ENCODE measurements at regions not wholly inside any gene's neighbourhood (a gene's known extent, or its start where the extent isn't known, plus 50 kb on each side); places are given as distances from the start of the nearest gene placed in this dataset.

GRCh38 chr12:125568306-125568705, 503.1 kb downstream of the AACS start:
- no peak for DNase-seq (ENCODE audit: low read depth)

- DNase-seq (ENCODE audit: low read depth) = no peak
These were observed 508.0 kb downstream of the AACS start for GRCh38 chr12:125573271-125573670.

- DNase-seq (ENCODE audit: low read depth) = no peak
These were observed 512.1 kb downstream of the AACS start for GRCh38 chr12:125577334-125577733.

GRCh38 chr12:125579916-125580315, 514.7 kb downstream of the AACS start:
- no peak for DNase-seq (ENCODE audit: low read depth)

DNA sequence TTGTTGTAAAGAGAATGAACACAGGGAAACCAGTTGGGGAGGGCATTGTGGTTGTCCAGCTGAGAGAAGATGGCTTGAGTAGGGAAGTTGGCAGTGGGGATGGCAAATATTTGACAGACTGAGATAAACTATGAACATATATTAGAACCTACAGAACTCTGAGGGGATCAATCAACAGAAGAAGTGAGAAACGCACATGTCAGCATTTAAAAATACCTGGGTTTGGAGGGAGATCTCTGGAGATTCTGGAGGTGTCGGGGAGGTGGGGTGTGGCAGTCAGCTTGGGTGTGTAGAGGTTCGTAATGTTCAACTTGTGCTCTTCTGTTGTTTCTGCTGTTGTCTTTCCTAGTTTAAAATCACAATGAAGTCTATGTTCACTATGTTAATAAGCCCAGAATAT, 517.8 kb downstream of the AACS start:
- DNase-seq (ENCODE audit: low read depth) = no peak

DNA sequence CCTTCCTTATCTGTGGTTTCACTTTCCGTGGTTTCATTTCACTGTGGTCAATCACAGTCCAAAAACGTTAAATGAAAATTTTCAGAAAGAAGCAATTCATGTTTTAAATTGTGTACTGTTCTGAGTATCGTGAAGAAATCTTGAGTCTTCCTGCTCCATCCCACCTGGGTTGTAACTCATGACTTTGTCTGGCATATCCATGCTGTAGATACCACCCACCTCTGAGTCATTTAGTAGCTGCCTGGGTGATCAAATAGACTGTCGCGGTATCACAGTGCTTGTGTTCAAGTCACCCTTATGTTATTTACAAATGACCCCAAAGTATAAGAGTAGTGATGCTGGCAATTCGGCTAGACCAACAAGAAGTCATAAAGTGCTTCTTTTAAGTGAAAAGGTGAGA, 521.2 kb downstream of the AACS start:
- DNase-seq (ENCODE audit: low read depth) = no peak

GRCh38 chr12:125593269-125593668, 528.0 kb downstream of the AACS start:
- no peak for DNase-seq (ENCODE audit: low read depth)

- no peak for DNase-seq (ENCODE audit: low read depth)
These were observed 539.7 kb downstream of the AACS start for GRCh38 chr12:125604976-125605375.

GRCh38 chr12:125606312-125606711, 541.1 kb downstream of the AACS start:
- DNase-seq (ENCODE audit: low read depth) = no peak

DNA sequence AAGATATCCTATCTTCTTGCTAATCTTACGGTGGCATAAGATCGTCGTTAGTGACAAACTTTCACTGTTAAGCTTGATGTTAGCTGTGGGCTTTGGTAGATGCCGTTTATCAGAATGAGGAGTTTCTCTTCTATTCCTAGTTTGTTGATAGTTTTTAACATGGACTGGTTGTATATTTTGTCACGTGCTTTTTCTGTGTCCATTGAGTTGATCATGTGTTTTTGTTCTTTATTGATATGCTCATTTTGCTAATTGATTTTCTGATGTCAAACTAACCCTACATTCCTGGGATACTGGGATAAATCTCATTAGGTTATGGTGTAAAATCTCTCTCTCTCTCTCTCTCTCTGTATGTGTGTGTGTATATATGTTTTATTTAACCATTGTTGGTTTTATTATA, 545.1 kb downstream of the AACS start:
- DNase-seq (ENCODE audit: low read depth) = no peak

GRCh38 chr12:125610971-125611370, 545.7 kb downstream of the AACS start:
- DNase-seq (ENCODE audit: low read depth) = no peak

GRCh38 chr12:125614058-125614457, 548.8 kb downstream of the AACS start:
- DNase-seq (ENCODE audit: low read depth) = no peak

DNA sequence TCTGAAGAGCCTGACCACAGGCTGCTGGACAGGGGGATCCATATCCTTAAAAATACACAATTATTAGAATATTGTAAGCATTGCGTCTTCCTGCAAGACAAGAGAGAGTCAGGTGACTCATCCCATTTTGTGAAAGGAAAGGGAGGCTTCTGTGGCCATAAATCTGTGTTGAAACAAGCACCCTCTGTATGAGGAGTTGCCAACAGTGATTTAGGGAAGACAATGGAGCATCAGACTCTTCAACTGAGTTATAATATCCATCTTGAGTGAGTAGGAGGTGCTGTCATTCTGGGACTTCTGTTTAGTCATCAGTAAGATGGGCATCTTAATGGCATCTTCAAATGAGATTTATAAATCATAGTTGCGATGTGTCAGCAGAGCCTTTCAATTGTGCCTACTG, 554.5 kb downstream of the AACS start:
- no peak for DNase-seq (ENCODE audit: low read depth)

- no peak for DNase-seq (ENCODE audit: low read depth)
These were observed 568.5 kb downstream of the AACS start for GRCh38 chr12:125633686-125634085.

DNA sequence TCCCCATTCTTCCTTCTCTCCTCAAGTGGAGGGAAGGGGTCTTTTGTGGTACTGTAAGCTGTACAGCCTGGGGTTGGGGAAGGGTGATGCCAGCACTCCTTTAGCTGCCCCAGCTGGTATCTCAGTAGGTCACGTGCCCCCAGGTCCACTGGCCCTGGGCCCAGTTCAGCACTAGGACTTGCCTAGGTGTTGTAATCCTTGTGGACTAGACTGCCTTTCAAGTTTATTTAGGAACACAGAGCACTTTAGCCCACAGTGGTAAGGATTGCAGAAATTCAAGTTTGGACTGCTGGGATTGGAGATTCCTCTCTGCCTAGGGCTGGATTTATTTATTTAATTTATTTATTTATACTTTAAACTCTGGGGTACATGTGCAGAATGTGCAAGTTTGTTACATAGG, 569.6 kb downstream of the AACS start:
- DNase-seq (ENCODE audit: low read depth) = no peak

DNA sequence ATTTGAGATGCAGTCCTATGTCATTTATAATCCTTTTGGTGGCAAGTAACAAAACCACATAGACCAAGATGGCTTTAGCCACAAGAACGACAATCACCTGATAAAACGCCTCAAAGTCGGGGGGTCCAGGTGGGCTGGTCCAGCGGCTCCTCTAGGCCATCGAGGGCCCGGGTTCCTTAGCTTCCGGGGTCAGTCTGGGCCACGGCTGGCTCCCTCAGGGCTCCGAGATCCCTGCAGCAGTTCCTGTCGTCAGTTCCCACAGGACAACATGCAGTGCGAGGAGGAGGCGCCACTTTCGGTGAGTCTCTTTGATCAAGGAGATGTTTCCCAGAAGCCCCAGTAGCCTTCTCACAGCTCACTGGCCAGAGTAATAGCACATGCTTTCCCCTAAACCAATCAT, 574.6 kb downstream of the AACS start:
- no peak for DNase-seq (ENCODE audit: low read depth)

DNA sequence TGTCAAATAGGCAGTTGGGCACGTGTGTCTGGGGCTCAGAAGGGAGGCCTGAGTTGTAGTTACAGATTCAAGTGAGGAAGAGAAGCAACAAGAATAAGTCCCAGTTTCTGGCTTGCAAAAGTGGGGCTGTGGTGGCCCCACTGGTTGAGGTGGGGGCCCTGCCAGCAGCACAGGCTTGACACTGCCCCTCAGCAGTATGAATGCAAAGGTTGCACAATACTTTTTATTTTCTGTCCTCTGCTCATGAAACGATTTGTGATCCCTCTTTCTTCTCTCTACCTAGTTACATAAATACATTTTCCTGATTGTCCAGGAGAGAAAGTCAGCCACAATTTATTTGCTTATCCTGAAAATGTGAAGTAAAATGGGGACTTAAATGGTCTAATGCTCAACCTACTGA, 577.8 kb downstream of the AACS start:
- no peak for DNase-seq (ENCODE audit: low read depth)

DNA sequence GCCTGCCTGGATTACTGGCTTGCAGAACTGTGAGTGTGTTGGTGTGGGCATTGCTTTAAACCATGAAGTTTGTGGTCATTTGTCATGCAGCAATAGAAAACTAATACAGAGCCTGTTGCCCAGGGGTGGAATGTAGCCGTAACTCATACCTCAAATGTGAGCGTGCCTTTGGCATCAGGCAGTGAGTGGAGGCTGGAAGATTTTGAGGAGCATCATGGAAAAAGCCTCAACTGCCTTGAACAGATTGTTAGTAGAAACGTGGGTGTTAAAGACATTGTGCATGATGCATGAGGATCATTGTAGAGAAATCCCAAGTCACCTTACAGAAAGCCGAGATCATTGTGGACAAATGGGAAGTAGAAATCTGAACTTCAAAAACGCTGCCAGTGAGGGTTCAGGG, 580.5 kb downstream of the AACS start:
- no peak for DNase-seq (ENCODE audit: low read depth)

GRCh38 chr12:125650587-125650986, 585.4 kb downstream of the AACS start:
- DNase-seq (ENCODE audit: low read depth) = no peak

GRCh38 chr12:125651625-125652024, 586.4 kb downstream of the AACS start:
- DNase-seq (ENCODE audit: low read depth) = no peak

DNA sequence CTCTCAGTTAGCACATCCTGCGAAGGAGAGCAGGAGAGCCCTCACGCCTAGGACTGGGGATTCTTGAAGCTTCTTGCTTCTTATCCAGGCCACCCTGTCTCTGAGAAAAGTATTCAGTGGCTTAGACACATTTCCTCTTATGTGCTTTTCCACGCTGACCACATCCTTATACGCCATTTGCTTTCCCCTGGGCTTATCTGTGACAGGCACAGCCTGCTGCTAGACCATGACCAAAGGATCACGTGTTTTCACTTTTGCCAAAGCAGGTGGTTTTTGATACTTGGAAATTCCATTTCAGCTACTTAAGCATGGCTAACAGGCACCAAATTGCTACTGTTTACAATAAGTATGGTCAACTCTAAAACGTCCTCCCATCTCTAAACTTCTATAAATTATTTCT, 587.4 kb downstream of the AACS start:
- no peak for DNase-seq (ENCODE audit: low read depth)

- no peak for DNase-seq (ENCODE audit: low read depth)
These were observed 592.4 kb downstream of the AACS start for GRCh38 chr12:125657681-125658080.

DNA sequence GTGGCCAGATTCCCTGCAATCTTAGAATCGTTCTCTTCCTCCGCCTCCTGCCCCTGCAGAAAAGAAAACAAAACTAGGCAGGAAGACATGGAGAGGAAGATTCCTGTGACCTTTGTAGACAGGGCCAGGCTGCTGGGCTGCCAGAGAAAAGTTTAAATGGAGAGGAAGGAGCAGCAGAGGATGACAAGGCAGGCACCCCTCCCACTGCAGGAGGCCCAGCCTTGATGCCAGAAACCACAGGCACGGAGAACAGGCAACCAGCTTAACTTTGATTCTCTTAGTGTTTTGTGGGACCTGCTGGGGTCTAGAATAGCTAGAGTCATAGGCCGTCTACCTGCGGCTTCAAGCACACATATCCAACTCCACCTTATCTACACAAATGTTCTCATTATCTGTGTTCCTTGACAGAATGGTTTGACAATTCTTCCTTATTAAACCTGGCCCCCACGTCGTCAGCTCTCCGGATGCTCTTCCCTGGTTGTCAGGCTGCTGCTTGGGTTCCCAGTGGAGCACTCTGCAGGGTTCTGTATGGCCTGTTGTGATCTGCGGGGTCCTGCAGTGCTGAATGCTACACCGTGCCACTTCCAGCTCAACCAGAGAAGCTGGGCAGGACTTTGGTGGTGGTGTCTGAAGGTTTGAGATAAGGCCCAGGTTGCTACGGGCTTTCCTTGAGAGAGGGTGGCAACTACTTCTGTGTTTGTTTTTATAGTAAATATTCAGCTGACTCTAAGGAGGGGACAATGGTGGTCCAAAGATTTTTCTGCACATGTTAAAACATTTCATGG, 609.5 kb downstream of the AACS start:
- no peak for DNase-seq (ENCODE audit: low read depth)

- DNase-seq (ENCODE audit: low read depth) = no peak
These were observed 611.1 kb downstream of the AACS start for GRCh38 chr12:125676366-125676765.
